ENCODE measurements at regions not wholly inside any gene's neighbourhood (a gene's known extent, or its start where the extent isn't known, plus 50 kb on each side); places are given as distances from the start of the nearest gene placed in this dataset.

- no peaks in the 10 kb centered on the region for H3K9me3 ChIP-seq
- H3K27me3 ChIP-seq, result no peaks in the 10 kb centered on the region
- TF ChIP-seq, protein P1, sequence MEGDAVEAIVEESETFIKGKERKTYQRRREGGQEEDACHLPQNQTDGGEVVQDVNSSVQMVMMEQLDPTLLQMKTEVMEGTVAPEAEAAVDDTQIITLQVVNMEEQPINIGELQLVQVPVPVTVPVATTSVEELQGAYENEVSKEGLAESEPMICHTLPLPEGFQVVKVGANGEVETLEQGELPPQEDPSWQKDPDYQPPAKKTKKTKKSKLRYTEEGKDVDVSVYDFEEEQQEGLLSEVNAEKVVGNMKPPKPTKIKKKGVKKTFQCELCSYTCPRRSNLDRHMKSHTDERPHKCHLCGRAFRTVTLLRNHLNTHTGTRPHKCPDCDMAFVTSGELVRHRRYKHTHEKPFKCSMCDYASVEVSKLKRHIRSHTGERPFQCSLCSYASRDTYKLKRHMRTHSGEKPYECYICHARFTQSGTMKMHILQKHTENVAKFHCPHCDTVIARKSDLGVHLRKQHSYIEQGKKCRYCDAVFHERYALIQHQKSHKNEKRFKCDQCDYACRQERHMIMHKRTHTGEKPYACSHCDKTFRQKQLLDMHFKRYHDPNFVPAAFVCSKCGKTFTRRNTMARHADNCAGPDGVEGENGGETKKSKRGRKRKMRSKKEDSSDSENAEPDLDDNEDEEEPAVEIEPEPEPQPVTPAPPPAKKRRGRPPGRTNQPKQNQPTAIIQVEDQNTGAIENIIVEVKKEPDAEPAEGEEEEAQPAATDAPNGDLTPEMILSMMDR (IDR thresholded peaks at IDR 0.05; ENCODE audit: low read depth, low read length), result no peak
- no peak overlapping the region for H3K4me3 ChIP-seq (ENCODE audit: low read depth, low read length)
- H3K4me1 ChIP-seq, result peaks cover 35% of the 10 kb centered on the region
- no peak for DNase-seq
- no peaks in the 10 kb centered on the region for H3K36me3 ChIP-seq
These were observed 106.3 kb upstream of the MEIS2 start for GRCh38 chr15:37206690-37207089.

DNA sequence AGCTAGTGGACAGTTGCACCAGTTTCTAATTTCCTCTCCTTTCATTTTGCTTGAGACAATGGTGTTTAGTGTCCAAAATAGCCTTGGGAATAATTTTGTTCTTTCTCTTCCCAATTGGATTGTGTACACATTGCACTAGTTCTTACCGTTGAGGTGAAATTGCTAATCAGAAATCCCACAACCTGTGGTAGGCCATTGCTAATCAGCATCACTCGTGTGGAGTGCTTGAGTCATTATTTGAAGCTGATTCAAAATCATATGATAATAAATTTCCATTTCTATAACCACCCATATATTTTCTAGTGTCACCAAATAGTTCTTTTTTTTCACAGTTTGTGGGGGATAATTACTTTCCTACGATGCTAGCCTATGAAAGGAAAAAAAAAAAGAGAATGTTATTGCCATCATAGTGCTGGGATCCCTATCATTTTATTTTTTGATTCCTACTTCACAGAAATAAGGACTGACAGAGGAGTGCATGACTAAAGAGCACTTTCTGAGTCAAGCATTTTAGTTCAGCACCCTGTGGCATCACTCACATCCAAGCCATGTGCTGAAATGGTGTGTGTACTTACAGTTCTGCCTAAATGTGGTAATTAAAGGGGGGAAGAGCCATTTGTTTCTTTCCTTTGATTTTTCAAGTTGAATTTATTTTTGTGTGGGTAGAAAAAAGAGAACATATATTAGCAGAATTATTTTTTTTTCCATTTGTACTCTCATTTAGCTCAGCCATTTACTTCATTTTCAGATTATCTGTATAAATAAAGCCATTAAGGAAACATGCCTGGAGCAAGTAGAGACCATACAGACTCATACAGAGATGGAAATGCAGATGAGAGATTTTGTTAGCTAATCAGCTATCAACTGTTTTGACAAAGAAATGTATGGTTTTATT, 108.0 kb upstream of the MEIS2 start:
- peak; percentile 31 for DNase-seq
- H3K4me3 ChIP-seq (ENCODE audit: low read depth, low read length), result no peak overlapping the region
- peaks cover 35% of the 10 kb centered on the region for H3K4me1 ChIP-seq
- TF ChIP-seq, protein P1 (IDR thresholded peaks at IDR 0.05; ENCODE audit: low read depth, low read length), result no peak
- H3K36me3 ChIP-seq, result no peaks in the 10 kb centered on the region
- H3K9me3 ChIP-seq, result no peaks in the 10 kb centered on the region
- no peaks in the 10 kb centered on the region for H3K27me3 ChIP-seq

DNA sequence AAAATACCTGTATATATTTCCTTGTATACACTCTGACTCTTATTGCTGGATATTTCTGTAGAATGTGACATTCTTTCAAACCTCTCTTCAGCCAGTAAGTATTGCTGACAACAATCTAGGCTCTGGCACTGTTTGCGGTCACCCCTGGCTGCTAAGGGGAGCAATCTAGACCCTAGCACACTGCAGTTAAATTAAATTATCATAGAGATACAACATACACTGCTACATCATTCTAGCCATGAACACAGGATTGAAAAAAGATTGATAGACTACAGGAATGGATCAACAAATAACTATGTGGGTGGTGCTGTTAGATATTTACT, 108.7 kb upstream of the MEIS2 start:
- peaks cover 35% of the 10 kb centered on the region for H3K4me1 ChIP-seq
- H3K9me3 ChIP-seq, result no peaks in the 10 kb centered on the region
- H3K36me3 ChIP-seq, result no peaks in the 10 kb centered on the region
- TF ChIP-seq, protein P1 (IDR thresholded peaks at IDR 0.05; ENCODE audit: low read depth, low read length), result no peak
- no peak overlapping the region for H3K4me3 ChIP-seq (ENCODE audit: low read depth, low read length)
- H3K27me3 ChIP-seq, result no peaks in the 10 kb centered on the region
- DNase-seq, result peak; percentile 65

DNA sequence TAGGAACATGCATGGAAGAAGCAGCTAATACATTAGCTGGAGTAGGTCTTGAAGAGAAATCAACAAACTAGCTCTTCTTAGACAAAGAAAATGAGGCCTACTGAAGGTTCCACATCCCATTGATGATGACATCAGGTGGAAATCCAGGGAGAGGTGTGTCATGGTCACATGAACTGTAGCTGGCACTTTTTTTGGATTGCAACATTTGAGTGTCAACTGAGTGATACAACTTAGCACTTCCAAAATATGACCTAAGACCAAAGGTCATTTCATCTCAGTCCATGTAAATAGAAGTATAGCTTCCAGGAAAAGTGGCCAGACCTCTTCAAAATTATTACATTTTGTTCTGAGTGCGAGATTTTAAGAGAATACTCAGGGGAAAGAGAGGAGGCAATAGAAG, 117.2 kb upstream of the MEIS2 start:
- no peaks in the 10 kb centered on the region for H3K27me3 ChIP-seq
- H3K4me1 ChIP-seq, result peaks cover 30% of the 10 kb centered on the region
- H3K36me3 ChIP-seq, result no peaks in the 10 kb centered on the region
- DNase-seq, result no peak
- no peaks in the 10 kb centered on the region for H3K9me3 ChIP-seq
- TF ChIP-seq, protein P1 (IDR thresholded peaks at IDR 0.05; ENCODE audit: low read depth, low read length), result no peak
- no peak overlapping the region for H3K4me3 ChIP-seq (ENCODE audit: low read depth, low read length)

- H3K9me3 ChIP-seq, result no peaks in the 10 kb centered on the region
- TF ChIP-seq, protein P1 (IDR thresholded peaks at IDR 0.05; ENCODE audit: low read depth, low read length), result no peak
- no peak overlapping the region for H3K4me3 ChIP-seq (ENCODE audit: low read depth, low read length)
- no peak for DNase-seq
- no peaks in the 10 kb centered on the region for H3K27me3 ChIP-seq
- no peaks in the 10 kb centered on the region for H3K36me3 ChIP-seq
- H3K4me1 ChIP-seq, result peaks cover 39% of the 10 kb centered on the region
These were observed 118.1 kb upstream of the MEIS2 start for GRCh38 chr15:37218351-37218916.

GRCh38 chr15:37219211-37219701, 118.9 kb upstream of the MEIS2 start:
- Histone ChIP-seq H3K4me3 (ENCODE audit: low read depth, low read length) (no peak overlapping the region), H3K9me3 (no peaks in the 10 kb centered on the region), H3K36me3 (no peaks in the 10 kb centered on the region), H3K27me3 (no peaks in the 10 kb centered on the region), H3K4me1 (peaks cover 45% of the 10 kb centered on the region)
- DNase-seq, result peak; percentile 22
- TF ChIP-seq, protein P1 (IDR thresholded peaks at IDR 0.05; ENCODE audit: low read depth, low read length), result peak; percentile 37
